Testis (tissue), 2 donors: ENCODE measurements at regions not wholly inside any gene's neighbourhood (a gene's known extent, or its start where the extent isn't known, plus 50 kb on each side); places are given as distances from the start of the nearest gene placed in this dataset.

Source experiments
- CTCF ChIP-seq, 3 experiments: fragments of 450-650 bp in 2 of 3; fragments of 200-600 bp in 1 of 3; sonication (generic) in 1 of 3; IDR thresholded peaks; one replicate each; pipeline ENCODE4 v1.5.1; 2016 to 2019; ENCODE audit warnings: antibody characterized with exemption in 3 of 3, mild to moderate bottlenecking in 2 of 3, moderate library complexity in 1 of 3
- POLR2A ChIP-seq: fragments of 450-650 bp; IDR thresholded peaks from one replicate; pipeline ENCODE4 v1.6.1; 2017; ENCODE audit warnings: antibody characterized with exemption, mild to moderate bottlenecking, moderate library complexity

GRCh38 chr2:238513346-238513745 is 86.6 kb downstream of the ASB1 start:
- TF ChIP-seq CTCF (IDR thresholded peaks at IDR 0.05) (peak in 1 of 3 experiments; percentile 21), POLR2A (no peak)
